DMS114 treated with DMSO at 0.1 percent for 48 hours (cell line): ENCODE measurements at regions not wholly inside any gene's neighbourhood (a gene's known extent, or its start where the extent isn't known, plus 50 kb on each side); places are given as distances from the start of the nearest gene placed in this dataset.
A peak's percentile ranks its signal among the peaks of the same experiment; 100 is the strongest.
"Not testable (repeated sequence)": the region's sequence is repeated elsewhere in the genome, so short reads cannot be mapped to it uniquely, and the experiment has no call there.

Experiments used
- DNase-seq: peaks from one replicate; lab custom pipeline; 2025; ENCODE audit not compliant: unreplicated experiment; lab: John Stamatoyannopoulos, UW

- DNase-seq = not testable (repeated sequence)
Observed at GRCh38 chr14:44721395-44721794, 214.3 kb upstream of the FSCB start.

- DNase-seq = no peak
Observed at GRCh38 chr14:44720707-44721106, 213.6 kb upstream of the FSCB start.

GRCh38 chr14:44712024-44712815 is 205.1 kb upstream of the FSCB start:
- no peak for DNase-seq

GRCh38 chr14:44701563-44702263 is 194.6 kb upstream of the FSCB start:
- DNase-seq = no peak

- DNase-seq = no peak
Observed at GRCh38 chr14:44700694-44701093, 193.6 kb upstream of the FSCB start.

GRCh38 chr14:44700184-44700583 is 193.1 kb upstream of the FSCB start:
- DNase-seq = no peak

GRCh38 chr14:44699391-44699790 is 192.3 kb upstream of the FSCB start:
- no peak for DNase-seq

GRCh38 chr14:44669496-44669895 is 162.4 kb upstream of the FSCB start:
- no peak for DNase-seq

GRCh38 chr14:44663136-44663535 is 156.1 kb upstream of the FSCB start:
- DNase-seq = no peak

- DNase-seq = no peak
Observed at GRCh38 chr14:44662250-44662891, 155.3 kb upstream of the FSCB start.

GRCh38 chr14:44658389-44658696 is 151.3 kb upstream of the FSCB start:
- DNase-seq = no peak

- DNase-seq = peak; percentile 10
Observed at GRCh38 chr14:44657696-44658388, 150.8 kb upstream of the FSCB start.

- DNase-seq = no peak
Observed at GRCh38 chr14:44657203-44657602, 150.1 kb upstream of the FSCB start.

- no peak for DNase-seq
Observed at GRCh38 chr14:44654591-44654990, 147.5 kb upstream of the FSCB start.

GRCh38 chr14:44653641-44654040 is 146.6 kb upstream of the FSCB start:
- no peak for DNase-seq

GRCh38 chr14:44652640-44653039 is 145.6 kb upstream of the FSCB start:
- DNase-seq = no peak

- DNase-seq = no peak
Observed at GRCh38 chr14:44649061-44649460, 142.0 kb upstream of the FSCB start.

- DNase-seq = no peak
Observed at GRCh38 chr14:44640416-44640815, 133.3 kb upstream of the FSCB start.

GRCh38 chr14:44639781-44640385 is 132.8 kb upstream of the FSCB start:
- DNase-seq = no peak

GRCh38 chr14:44634692-44635091 is 127.6 kb upstream of the FSCB start:
- DNase-seq = no peak

- no peak for DNase-seq
Observed at GRCh38 chr14:44626423-44626822, 119.3 kb upstream of the FSCB start.
